Heart left ventricle (tissue), 16 donors: ENCODE measurements at regions not wholly inside any gene's neighbourhood (a gene's known extent, or its start where the extent isn't known, plus 50 kb on each side); places are given as distances from the start of the nearest gene placed in this dataset.

Experiments
- ATAC-seq, 4 donors: fragments of 200-7000 bp; cut with Tn5 transposase; one replicate each; pipeline ENCODE4 v1.9.1; 2020 to 2022; ENCODE audit warnings: moderate library complexity in 4 of 4, mild to moderate bottlenecking in 3 of 4, moderate number of reproducible peaks in 1 of 4
- DNase-seq, 5 donors: peaks; one replicate each; pipeline ENCODE4 v3.0.0-alpha.2; 2020
- H3K27ac ChIP-seq, 12 donors: fragments of 200-600 bp; sonication (generic) in 4 of 12; one replicate each; pipeline versions ENCODE4 v1.5.0 to v1.8.0; 2016 to 2022; ENCODE audit warnings: mild to moderate bottlenecking in 2 of 12
- H3K27me3 ChIP-seq, 9 donors: fragments of 200-600 bp; sonication (generic) in 2 of 9; one replicate each; pipeline versions ENCODE4 v1.5.1 to v1.8.0; 2016 to 2022; ENCODE audit warnings: mild to moderate bottlenecking in 3 of 9
- H3K36me3 ChIP-seq, 9 donors: fragments of 200-600 bp; sonication (generic) in 2 of 9; one replicate each; pipeline versions ENCODE4 v1.5.0 to v1.8.0; 2018 to 2022; ENCODE audit warnings: mild to moderate bottlenecking in 2 of 9
- H3K4me1 ChIP-seq, 12 donors: fragments of 200-600 bp; sonication (generic) in 4 of 12; one replicate each; pipeline versions ENCODE4 v1.5.0 to v1.8.0; 2016 to 2022; ENCODE audit warnings: mild to moderate bottlenecking in 3 of 12
- H3K4me3 ChIP-seq, 12 donors: fragments of 200-600 bp; sonication (generic) in 4 of 12; one replicate each; pipeline versions ENCODE4 v1.5.0 to v1.8.0; 2017 to 2022; ENCODE audit warnings: mild to moderate bottlenecking in 9 of 12, moderate library complexity in 4 of 12
- H3K9me3 ChIP-seq, 12 donors: fragments of 200-600 bp; sonication (generic) in 4 of 12; one replicate each; pipeline versions ENCODE4 v1.5.0 to v1.8.0; 2016 to 2022; ENCODE audit warnings: mild to moderate bottlenecking in 1 of 12
- CTCF ChIP-seq, 12 donors: fragments of 200-600 bp; sonication (generic) in 4 of 12; IDR thresholded peaks; one replicate each; pipeline versions ENCODE4 v1.5.0 to v1.8.0; 2018 to 2022; ENCODE audit warnings: antibody characterized with exemption in 12 of 12, mild to moderate bottlenecking in 5 of 12
- POLR2A ChIP-seq, 2 donors: fragments of 450-650 bp; IDR thresholded peaks; one replicate each; pipeline ENCODE4 v1.6.1; 2017; ENCODE audit warnings: antibody characterized with exemption in 2 of 2, mild to moderate bottlenecking in 2 of 2, moderate library complexity in 2 of 2
- WGBS, 4 donors: extraction: QIAGEN DNeasy Blood & Tissue Kit in 2 of 4; methylation state at CpG; one replicate each; pipeline versions ENCODE4 v1.1.5 to v1.1.7; 2013 to 2018; 5-methylcytosine and 5-hydroxymethylcytosine counted together
- intact Hi-C, 10 donors: fragments of 100-400 bp; cut with DNase I; formaldehyde crosslinking; loops; one replicate each; pipeline versions ENCODE4 v1.11.1 to v1.14.2; 2022
- donor health status: ischemic (EF 13 %, LVEDD 7.1; RV severe dilation, severe dysfunction).
- donor health status: healthy with polysubstance abuse.
- donor health status: DM: no; HTN: yes; CAD: no.
- donor health status: DM: no; HTN: no; CAD: no.
- donor health status: ischemic (EF 25% LVEDD 6.9; RV normal size, moderate dysfunction).
- donor health status: ischemic (EF 25% LVEDD 5.7; RV mildly dilated, moderate dysfunction).
- donor health status: healthy.
- donor health status: DM: yes; HTN: yes; CAD: no.
- donor health status: ischemic (EF 35%, LVEDD 5.7; RV mildly dilated, moderate dysfunction).
- donor health status: nonischemic (EF 11% LVEDD 7.7; RV severe dilation, severe dysfunction).
- donor health status: DM: yes; HTN: yes; CAD: no.
- donor health status: PGD.
- donor health status: ischemic (EF 29% LVEDD 5.4; RV normal size, mild dysfunction).
- donor health status: nonischemic (EF 23%, LVEDD 6.1; RV moderate dilation, normal function).

GRCh38 chr5:166883016-166883415, 1408.4 kb upstream of the WWC1 start:
- Histone ChIP-seq H3K9me3 (peaks cover 0 to 3% (median 0%) of the 10 kb centered on the region in 12 donors), H3K4me3 (no peak overlapping the region), H3K4me1 (no peaks in the 10 kb centered on the region), H3K36me3 (no peaks in the 10 kb centered on the region), H3K27ac (no peak overlapping the region), H3K27me3 (no peaks in the 10 kb centered on the region)
- DNase-seq (no peak), ATAC-seq (no peak)
- TF ChIP-seq CTCF (IDR thresholded peaks at IDR 0.05) (no peak), POLR2A (IDR thresholded peaks at IDR 0.05) (no peak)
- WGBS, 4 donors = 65 to 75% (median 71%) methylated on average over 4 of the region's 4 CpGs
- intact Hi-C loops = no loop called here

- 52 to 64% (median 56%) methylated on average over 6 of the region's 6 CpGs for WGBS, 4 donors
- H3K9me3 ChIP-seq = no peaks in the 10 kb centered on the region
- no peaks in the 10 kb centered on the region for H3K4me1 ChIP-seq
- H3K27ac ChIP-seq = no peak overlapping the region
- no peak for DNase-seq
- no peak overlapping the region for H3K4me3 ChIP-seq
- intact Hi-C loops = no loop called here
- ATAC-seq = no peak
- H3K36me3 ChIP-seq = no peaks in the 10 kb centered on the region
- H3K27me3 ChIP-seq = no peaks in the 10 kb centered on the region
- TF ChIP-seq POLR2A (IDR thresholded peaks at IDR 0.05) (no peak), CTCF (IDR thresholded peaks at IDR 0.05) (no peak)
These were observed 1393.3 kb upstream of the WWC1 start for GRCh38 chr5:166898166-166898565.

- Histone ChIP-seq H3K4me3 (no peak overlapping the region), H3K4me1 (no peaks in the 10 kb centered on the region), H3K27ac (no peak overlapping the region), H3K27me3 (no peaks in the 10 kb centered on the region), H3K36me3 (no peaks in the 10 kb centered on the region), H3K9me3 (no peaks in the 10 kb centered on the region)
- ATAC-seq (no peak), DNase-seq (no peak)
- TF ChIP-seq CTCF (IDR thresholded peaks at IDR 0.05) (no peak), POLR2A (IDR thresholded peaks at IDR 0.05) (no peak)
- intact Hi-C loops = no loop called here
- 92 to 96% (median 95%) methylated on average over 5 of the region's 5 CpGs for WGBS, 4 donors
These were observed 1392.1 kb upstream of the WWC1 start for GRCh38 chr5:166899343-166899742.

- no peaks in the 10 kb centered on the region for H3K4me1 ChIP-seq
- intact Hi-C loops = no loop called here
- ATAC-seq = no peak
- no peak overlapping the region for H3K4me3 ChIP-seq
- 73 to 82% (median 78%) methylated on average over 7 of the region's 7 CpGs for WGBS, 4 donors
- DNase-seq = no peak
- H3K36me3 ChIP-seq = no peaks in the 10 kb centered on the region
- no peaks in the 10 kb centered on the region for H3K27me3 ChIP-seq
- no peak overlapping the region for H3K27ac ChIP-seq
- TF ChIP-seq CTCF (IDR thresholded peaks at IDR 0.05) = no peak
- TF ChIP-seq POLR2A (IDR thresholded peaks at IDR 0.05) = no peak
- no peaks in the 10 kb centered on the region for H3K9me3 ChIP-seq
These were observed 1386.9 kb upstream of the WWC1 start for GRCh38 chr5:166904571-166904970.
